ENCODE measurements at regions not wholly inside any gene's neighbourhood (a gene's known extent, or its start where the extent isn't known, plus 50 kb on each side); places are given as distances from the start of the nearest gene placed in this dataset.

DNA sequence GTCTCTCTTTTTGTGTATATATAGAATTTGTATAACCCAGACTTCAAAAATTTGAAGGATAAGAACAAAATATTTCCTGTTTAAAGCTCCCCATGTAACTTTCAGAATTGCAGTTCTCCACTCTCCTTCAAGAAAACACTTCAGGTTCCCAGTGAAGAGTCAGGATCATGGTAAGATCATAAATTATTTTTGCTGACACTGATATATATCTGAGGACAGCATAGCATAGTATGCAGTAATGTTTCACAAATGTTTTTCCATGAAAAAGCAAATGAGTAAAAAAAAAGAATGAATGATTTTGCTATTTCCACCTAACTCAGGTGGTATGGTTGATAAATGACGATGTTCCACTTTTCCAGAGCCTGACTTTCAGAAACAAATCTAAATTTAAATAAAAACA is 545.6 kb upstream of the EPHA7 start:
- TF ChIP-seq POLR2A (IDR thresholded peaks at IDR 0.05; ENCODE audit: low read depth, low read length): no peak
- no peak for DNase-seq (ENCODE audit: insufficient read length, low spot score)
- no peak for FAIRE-seq

DNA sequence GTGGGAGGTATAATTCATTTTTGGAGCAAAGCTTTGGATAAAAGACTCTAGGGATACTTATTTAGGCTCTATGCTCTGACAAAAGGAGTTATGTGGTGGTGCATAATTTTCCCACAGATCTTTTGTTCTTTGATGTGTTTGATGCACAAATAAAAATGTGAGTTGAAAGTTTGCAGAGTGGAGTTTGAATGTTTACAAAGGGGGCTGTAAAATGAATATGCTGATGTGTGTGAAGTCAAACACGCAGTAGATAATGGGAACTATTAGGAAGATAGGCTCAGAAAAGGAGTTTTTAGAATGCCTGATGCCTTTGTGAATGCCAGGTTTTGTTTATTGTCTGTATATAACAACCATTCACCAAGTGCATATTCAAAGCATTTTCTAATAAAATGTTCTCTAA is 545.0 kb upstream of the EPHA7 start:
- DNase-seq (ENCODE audit: insufficient read length, low spot score) (no peak), FAIRE-seq (no peak)
- no peak for TF ChIP-seq POLR2A (IDR thresholded peaks at IDR 0.05; ENCODE audit: low read depth, low read length)

DNA sequence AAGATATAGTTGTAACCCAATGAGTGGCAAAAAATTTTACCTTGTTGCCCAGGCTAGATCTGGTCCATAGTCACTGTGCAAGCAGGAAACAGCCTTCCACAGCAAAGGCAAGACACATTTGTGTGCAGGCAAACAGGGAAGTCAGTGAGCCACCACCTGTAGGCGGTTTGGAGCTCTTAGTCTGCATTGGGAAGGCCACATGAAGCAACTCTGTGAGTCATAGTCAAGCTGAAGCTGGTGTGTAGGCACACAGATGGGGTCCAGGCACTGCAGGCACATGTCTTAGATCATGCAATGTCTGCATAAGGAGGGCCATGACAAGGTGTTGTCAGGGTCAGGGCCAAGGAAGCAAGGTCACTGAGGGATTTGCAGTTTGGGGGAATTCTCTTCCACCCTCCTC is 543.2 kb upstream of the EPHA7 start:
- no peak for DNase-seq (ENCODE audit: insufficient read length, low spot score)
- FAIRE-seq: no peak
- no peak for TF ChIP-seq POLR2A (IDR thresholded peaks at IDR 0.05; ENCODE audit: low read depth, low read length)

DNA sequence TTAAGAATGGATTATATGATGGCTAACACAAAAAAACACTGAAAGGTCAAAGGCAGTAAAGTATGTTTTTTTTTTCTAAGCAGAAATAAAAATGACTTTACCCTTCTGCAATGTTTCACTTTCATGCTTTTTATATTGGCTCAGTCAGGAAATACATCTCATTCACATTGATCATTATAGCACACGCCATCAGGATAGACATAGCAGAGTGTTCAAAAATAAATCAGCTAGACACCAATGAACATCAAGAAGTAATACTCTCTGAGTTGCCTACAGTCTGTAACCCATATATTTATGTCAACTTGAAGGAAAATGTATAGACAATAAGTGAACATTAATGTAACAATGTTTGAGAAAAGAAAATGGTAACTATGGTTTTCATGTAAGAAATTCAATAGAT is 535.2 kb upstream of the EPHA7 start:
- no peak for FAIRE-seq
- no peak for DNase-seq (ENCODE audit: insufficient read length, low spot score)
- TF ChIP-seq POLR2A (IDR thresholded peaks at IDR 0.05; ENCODE audit: low read depth, low read length): no peak

DNA sequence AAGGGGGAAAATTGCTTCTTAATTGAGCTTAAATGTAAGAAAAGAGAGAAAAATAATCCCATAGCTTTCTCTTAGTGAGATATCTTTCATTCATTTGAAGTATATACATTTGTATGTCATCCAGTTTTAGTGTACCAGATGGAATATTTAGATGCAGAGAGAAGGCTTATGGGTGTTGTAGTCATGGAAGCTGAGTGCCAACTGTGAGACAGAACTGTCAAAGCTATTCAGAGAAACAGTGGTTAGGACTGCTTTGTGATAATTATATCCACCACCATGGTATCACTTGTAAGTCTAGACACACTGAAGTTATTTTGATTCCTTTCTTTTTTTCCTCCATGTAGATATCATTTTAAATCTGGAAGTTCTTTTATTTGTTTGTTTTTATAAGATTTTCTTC is 524.3 kb upstream of the EPHA7 start:
- DNase-seq (ENCODE audit: insufficient read length, low spot score) (no peak), FAIRE-seq (no peak)
- no peak for TF ChIP-seq POLR2A (IDR thresholded peaks at IDR 0.05; ENCODE audit: low read depth, low read length)

DNA sequence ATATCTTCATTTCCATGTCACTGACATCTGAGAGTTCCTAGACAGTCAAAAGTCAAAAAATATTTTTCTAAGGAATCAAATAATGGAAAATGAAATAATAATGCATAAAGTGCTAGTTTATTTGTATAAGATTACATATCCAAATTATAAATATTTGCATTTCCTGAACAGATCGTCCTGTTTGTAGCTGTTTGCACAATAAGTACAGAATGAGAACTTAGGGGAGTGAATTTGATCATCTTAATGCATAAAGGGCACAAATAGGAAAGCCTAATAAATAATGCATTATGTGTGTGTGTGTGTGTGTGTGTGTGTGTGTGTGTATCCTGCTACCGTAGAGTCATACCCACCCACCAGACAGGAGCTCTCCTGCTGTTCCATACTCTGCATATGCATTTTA is 521.0 kb upstream of the EPHA7 start:
- FAIRE-seq (no peak), DNase-seq (ENCODE audit: insufficient read length, low spot score) (no peak)
- TF ChIP-seq POLR2A (IDR thresholded peaks at IDR 0.05; ENCODE audit: low read depth, low read length): no peak

DNA sequence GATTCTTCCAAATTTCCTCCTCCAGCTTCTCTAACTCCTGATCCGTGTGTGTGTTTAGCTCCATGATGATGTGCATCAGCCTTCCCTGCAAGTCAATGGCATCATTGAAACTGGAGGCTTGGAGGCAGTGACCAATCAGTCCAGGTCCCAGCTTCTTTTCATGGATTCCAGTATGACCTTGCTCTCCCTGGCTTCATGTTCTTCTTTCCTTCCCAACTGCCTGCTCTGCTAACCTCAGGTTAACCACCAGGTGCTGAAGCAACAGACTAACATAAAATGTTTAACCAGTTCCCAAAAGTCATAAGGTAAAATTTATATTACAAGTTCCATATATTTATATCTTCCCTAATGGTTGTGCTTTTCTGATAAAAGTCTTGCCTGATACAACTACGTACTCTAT is 512.8 kb upstream of the EPHA7 start:
- no peak for TF ChIP-seq POLR2A (IDR thresholded peaks at IDR 0.05; ENCODE audit: low read depth, low read length)
- DNase-seq (ENCODE audit: insufficient read length, low spot score) (no peak), FAIRE-seq (no peak)

DNA sequence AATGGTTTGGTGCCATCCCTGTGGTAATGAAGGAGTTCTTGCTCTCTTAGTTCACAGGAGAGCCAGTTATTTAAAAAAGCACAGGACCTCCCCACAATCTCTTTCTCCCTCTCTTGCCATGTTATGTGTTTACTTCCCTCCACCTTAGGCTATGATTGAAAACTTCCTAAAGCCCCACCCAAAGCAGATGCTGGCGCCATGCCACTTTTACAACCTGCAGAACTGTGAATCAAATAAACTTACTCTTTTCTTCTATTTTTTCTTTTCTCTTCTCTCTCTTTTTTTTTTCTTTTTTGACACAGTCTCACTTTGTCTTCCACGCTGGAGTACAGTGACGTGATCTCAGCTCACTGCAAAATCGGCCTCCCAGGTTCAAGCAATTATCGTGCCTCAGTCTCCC is 508.4 kb upstream of the EPHA7 start:
- no peak for DNase-seq (ENCODE audit: insufficient read length, low spot score)
- FAIRE-seq: no peak
- no peak for TF ChIP-seq POLR2A (IDR thresholded peaks at IDR 0.05; ENCODE audit: low read depth, low read length)

DNA sequence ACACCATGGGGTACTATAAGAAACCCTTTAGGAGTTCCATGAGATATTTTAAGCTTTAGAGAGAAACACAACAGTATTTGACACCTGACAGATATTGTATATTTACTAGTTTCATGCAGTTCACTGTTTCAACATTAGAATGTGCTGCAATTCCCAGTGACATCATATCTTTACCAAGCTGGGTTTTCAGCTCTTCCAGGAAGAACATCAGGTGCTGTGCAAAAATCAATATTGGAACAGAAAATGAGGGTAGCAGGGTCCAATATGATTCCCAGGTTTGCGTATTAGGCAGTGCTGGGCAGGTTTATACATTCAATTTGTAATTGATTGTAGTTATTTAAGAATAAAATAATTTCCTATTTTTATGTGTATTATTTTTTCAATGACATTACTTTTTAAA is 500.0 kb upstream of the EPHA7 start:
- FAIRE-seq: no peak
- TF ChIP-seq POLR2A (IDR thresholded peaks at IDR 0.05; ENCODE audit: low read depth, low read length): no peak
- DNase-seq (ENCODE audit: insufficient read length, low spot score): no peak

DNA sequence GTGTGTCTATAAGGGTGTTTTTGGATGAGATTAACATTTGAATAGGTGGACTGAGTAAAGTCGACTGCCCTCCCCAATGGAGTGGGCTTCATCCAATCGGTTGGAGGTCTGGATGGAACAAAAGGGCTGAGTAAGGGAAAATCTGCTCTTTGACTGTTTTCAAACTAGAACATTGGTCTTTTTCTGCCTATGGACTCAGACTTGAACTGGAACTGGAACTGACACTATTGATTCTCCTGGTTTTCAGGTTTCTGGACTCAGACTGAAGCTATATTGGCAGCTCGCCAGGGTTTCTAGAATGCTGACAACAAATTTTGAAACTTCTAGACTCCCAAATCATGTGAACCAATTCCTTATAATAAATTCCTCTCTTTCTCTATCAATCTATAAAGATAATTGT is 498.9 kb upstream of the EPHA7 start:
- no peak for TF ChIP-seq POLR2A (IDR thresholded peaks at IDR 0.05; ENCODE audit: low read depth, low read length)
- no peak for DNase-seq (ENCODE audit: insufficient read length, low spot score)
- FAIRE-seq: no peak

DNA sequence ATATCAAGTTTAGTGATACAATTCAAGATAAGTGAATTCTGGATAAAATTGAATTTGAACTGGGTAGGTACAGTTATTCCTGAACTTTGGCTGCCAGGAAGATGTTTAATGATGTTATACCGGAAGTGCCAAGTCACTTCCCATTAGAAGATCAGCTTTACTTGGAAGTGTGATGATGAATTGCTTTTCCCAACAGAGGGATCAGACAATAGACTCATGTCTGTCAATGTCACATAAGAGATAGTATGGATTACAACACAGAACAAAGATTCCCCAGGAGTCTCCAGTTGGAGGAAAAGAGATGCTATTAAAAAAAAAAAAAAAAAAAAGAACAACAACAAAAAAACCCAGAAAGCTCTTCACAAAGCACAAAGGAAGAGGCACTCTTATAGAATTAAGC is 497.9 kb upstream of the EPHA7 start:
- FAIRE-seq: no peak
- DNase-seq (ENCODE audit: insufficient read length, low spot score): no peak
- no peak for TF ChIP-seq POLR2A (IDR thresholded peaks at IDR 0.05; ENCODE audit: low read depth, low read length)

DNA sequence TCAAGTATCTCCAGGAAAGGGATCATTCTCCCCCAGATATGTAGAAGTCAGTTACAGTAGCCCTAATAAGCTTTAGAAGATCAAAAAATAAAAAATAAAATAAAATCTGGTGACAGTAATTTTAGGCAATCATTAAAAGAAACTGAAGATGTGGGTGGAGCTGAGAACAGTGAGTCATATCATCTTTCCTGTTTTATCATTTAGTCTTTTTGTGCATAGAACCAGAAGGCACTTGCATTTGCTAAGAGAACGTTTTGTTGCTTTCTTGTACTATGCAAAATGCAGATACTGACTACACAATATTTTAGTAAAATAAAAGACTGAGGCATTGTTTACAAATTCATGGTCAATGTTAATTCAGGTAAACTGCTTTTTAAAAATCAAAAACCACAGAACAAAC is 497.4 kb upstream of the EPHA7 start:
- FAIRE-seq (no peak), DNase-seq (ENCODE audit: insufficient read length, low spot score) (no peak)
- no peak for TF ChIP-seq POLR2A (IDR thresholded peaks at IDR 0.05; ENCODE audit: low read depth, low read length)

DNA sequence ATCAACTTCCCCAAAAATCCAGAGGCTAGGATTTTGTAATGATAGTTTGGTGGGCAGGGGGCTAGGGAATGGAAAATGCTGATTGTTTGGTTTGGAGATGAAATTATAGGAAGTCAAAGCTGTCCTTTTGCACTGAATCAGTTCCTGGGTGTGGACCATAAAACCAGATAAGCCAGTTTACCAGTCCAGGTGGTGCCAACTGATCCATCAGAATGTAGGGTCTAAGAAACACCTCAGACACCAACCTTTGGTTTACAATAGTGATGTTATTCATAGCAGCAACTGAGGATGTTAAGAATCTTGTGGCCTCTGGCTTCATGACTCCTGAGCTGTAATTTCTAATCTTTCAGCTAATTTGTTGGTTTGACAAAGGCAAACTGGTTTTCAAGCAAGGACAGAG is 496.6 kb upstream of the EPHA7 start:
- FAIRE-seq: no peak
- no peak for DNase-seq (ENCODE audit: insufficient read length, low spot score)
- TF ChIP-seq POLR2A (IDR thresholded peaks at IDR 0.05; ENCODE audit: low read depth, low read length): no peak

DNA sequence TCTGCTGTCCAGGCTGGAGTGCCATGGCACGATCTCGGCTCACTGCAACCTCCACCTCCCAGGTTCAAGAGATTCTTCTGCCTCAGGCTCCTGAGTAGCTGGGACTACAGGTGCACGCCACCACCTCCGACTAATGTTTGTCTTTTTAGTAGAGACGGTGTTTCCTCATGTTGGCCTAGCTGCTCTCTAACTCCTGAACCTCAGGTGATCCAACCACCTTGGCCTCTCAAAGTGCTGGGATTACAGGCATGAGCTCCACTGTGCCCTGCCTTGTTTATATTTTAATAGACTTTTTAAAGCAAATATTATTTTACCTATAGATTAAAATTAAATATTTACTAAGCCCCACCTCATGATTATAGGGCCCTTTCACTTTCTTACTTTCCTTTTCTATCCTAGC is 483.2 kb upstream of the EPHA7 start:
- no peak for TF ChIP-seq POLR2A (IDR thresholded peaks at IDR 0.05; ENCODE audit: low read depth, low read length)
- FAIRE-seq (no peak), DNase-seq (ENCODE audit: insufficient read length, low spot score) (no peak)

DNA sequence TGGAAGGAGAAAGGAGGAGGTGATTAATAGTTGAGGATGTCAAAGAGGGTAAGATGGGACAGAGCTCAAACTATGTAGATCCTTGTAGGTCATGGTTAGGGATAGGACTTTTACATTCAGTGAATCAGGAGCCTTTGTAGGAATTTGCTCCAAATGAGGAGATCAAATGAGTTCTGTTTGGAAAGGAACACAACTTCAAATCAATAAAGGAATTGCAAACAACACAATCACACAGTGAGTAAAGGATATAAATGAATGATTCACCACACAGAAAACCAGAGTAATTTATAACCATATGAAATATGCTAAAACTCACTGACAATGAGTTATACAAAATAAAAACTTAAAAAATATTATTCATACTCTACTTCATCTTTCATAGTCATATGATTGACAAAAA is 480.8 kb upstream of the EPHA7 start:
- no peak for DNase-seq (ENCODE audit: insufficient read length, low spot score)
- TF ChIP-seq POLR2A (IDR thresholded peaks at IDR 0.05; ENCODE audit: low read depth, low read length): no peak
- FAIRE-seq: no peak

DNA sequence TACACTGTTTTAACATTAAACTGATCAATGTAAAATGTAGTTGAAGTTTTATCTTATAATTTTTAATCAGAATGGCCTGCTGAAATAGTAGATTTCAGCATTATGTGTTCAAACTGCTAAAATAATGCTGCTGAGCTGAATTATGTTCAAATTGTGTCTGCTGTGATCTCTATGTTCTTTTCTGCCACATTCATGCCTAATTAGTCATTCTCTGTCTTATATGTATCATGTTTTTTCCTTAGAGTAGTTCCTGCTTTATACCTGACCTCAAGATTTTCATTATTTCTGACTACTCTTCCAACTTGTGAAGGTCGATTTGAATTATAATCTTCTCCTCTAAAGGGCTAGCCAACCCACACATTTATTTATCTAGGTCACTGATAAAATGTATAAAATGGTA is 476.7 kb upstream of the EPHA7 start:
- no peak for DNase-seq (ENCODE audit: insufficient read length, low spot score)
- FAIRE-seq: no peak
- no peak for TF ChIP-seq POLR2A (IDR thresholded peaks at IDR 0.05; ENCODE audit: low read depth, low read length)

All from H54 (cell line).